ENCODE measurements at regions not wholly inside any gene's neighbourhood (a gene's known extent, or its start where the extent isn't known, plus 50 kb on each side); places are given as distances from the start of the nearest gene placed in this dataset.

DNA sequence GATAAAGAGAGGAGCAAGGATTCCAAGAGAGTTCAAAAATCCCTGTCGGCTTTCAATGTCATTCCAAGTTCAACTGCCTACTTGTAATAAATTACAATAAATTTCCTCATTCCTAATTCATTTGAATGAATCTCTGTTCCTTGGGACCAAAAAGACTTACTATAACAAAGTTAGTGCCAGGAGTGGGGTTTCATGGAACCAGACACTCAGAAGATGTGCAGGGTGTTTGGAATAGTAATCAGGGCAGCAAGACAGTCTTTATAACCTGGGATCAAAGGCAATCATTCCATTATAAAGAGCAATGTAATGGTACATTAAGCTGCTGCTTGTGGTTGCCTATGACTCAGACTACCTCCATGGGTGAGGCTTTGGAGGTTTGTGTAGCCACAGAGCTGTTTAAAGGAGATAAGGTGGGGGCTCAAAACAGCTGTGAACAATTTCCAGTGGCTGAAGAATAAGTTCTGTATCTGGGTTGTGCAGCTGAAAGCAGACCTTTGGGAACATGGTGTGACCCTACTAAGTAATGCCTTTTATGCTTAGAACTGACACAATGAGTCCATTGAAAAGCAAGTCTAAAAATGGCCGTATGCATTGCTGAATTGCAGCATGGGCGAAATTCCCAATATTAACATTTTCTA is 159.9 kb downstream of the LINC00237 start:
- H3K4me3 ChIP-seq (ENCODE audit: low read depth, low read length): no peak overlapping the region
- no peak for DNase-seq (ENCODE audit: low read depth)

DNA sequence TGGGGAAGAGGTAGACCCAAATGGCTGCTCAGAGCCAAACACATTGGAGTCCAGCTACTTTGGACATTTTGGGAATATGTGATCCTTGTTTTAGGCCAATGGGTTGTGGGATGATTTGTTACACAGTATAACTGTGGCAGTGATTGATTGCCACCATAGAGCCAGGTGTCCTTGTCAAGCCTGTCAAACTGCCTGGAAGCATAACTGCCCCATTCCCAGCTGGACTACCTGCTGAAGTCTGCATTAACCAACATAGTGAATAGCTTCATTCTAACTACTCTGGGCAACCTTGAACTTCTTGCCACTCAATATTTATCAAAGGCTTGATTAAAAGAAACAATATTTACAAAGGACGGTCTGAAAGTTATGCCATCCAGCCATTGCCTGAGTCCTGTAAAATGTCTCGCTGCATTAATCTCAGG is 164.7 kb downstream of the LINC00237 start:
- H3K4me3 ChIP-seq (ENCODE audit: low read depth, low read length): no peak overlapping the region
- no peak for DNase-seq (ENCODE audit: low read depth)

- DNase-seq (ENCODE audit: low read depth): no peak
- H3K4me3 ChIP-seq (ENCODE audit: low read depth, low read length): no peak overlapping the region
Measured at GRCh38 chr20:20939006-20939405, 167.2 kb downstream of the LINC00237 start.

- DNase-seq (ENCODE audit: low read depth): no peak
- H3K4me3 ChIP-seq (ENCODE audit: low read depth, low read length): no peak overlapping the region
Measured at GRCh38 chr20:20938599-20938998, 167.6 kb downstream of the LINC00237 start.

GRCh38 chr20:20938131-20938530 is 168.0 kb downstream of the LINC00237 start:
- no peak for DNase-seq (ENCODE audit: low read depth)
- no peak overlapping the region for H3K4me3 ChIP-seq (ENCODE audit: low read depth, low read length)

DNA sequence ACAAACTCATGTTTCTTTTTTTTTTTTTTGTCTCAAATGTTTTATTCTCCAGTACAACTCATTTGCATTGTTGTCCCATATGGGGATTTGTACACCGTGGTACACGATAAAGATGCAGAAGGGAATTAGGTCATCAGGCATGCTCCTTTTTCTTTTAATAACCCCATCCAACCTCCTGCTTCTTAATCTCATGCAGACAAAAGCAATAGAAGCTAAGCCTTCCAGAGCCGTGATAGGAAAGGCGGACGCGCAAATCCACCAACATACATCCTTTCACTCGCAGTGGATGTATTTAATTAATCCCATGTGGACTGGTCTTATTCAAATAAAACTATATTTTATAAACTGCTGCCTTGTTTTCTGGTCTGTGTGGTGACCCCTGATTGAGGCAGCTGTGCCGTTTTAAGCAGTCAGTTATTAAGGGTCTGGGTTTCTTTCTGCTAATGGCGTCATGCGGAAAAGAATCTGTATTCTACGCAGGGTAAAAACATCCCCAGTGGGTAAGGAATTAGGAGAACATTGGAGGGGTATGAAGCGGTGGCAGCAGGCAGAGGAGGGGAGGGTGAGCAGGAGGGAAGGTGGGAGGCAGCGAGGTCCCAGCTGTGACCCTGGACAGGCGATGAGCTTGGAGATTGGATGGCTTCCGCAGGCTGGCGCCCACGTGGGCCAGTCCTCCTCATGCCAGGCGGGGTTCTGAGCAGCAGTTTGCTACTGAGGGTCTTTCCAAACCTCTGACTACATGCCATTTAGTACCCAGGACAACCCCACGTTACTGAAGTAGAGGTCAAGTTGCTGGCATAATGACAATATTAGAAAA is 172.8 kb downstream of the LINC00237 start:
- H3K4me3 ChIP-seq (ENCODE audit: low read depth, low read length): no peak overlapping the region
- DNase-seq (ENCODE audit: low read depth): no peak

DNA sequence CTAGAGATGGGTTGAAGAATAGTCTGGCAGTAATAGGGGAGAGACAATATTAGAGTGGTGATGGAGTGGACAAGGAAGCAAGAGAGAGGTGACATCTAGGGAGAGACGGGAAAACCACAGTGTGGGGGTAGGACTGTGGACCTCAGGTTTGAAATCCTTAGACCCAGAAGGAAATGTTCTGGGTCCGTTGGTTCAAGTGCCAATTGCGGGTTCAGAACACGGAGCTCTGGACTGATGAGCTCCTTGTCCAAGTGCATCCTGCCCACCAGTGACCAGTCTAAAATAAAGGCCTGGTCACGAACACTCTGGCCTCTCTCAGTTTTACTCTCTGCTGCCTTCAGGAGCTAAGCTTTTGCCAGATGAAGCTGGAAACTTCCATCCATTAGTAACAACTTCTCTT is 174.0 kb downstream of the LINC00237 start:
- H3K4me3 ChIP-seq (ENCODE audit: low read depth, low read length): no peak overlapping the region

DNA sequence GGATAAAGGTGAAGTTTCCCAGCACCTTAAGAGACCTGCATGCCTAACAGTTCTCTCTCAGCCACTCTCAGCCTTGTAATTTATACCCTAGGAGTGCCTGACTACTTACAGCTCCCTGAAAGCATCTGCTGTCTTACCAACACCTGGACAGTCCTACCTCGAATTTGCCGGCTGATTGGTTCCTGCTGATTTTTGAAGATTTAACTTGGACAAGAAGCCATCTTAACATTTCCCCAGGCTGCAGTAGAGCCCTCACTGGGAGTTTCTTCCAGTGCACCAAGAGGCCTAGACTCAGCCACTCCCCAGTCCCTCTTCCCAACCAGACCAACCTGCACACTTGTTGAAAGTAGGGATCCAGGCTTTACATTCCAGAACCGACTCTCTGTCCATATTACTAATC is 174.5 kb downstream of the LINC00237 start:
- no peak for DNase-seq (ENCODE audit: low read depth)
- no peak overlapping the region for H3K4me3 ChIP-seq (ENCODE audit: low read depth, low read length)

More for the DNA sequence above, 174.0 kb downstream of the LINC00237 start:
- DNase-seq (ENCODE audit: low read depth): no peak

DNA sequence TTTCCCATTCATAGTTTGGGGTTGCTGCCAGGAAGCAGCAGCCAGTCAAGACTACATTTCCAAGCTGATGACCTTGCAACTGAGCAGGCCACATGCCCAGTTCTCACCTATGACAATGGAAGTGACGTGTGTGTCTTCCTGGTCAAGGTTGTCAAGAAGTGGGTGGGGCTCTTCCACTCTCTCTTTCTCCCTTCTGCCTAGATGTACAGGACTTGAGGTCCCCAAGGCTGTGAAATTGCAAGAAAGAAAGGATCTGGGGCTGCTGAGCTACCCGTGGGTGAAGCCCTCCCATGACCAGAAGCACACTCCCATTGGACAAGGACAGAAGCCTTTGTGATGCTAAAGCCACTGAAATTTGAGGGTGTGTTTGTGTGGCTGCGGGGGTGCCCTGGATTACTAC is 175.1 kb downstream of the LINC00237 start:
- no peak overlapping the region for H3K4me3 ChIP-seq (ENCODE audit: low read depth, low read length)
- DNase-seq (ENCODE audit: low read depth): no peak

- DNase-seq (ENCODE audit: low read depth): no peak
- no peak overlapping the region for H3K4me3 ChIP-seq (ENCODE audit: low read depth, low read length)
Measured at GRCh38 chr20:20930500-20930899, 175.7 kb downstream of the LINC00237 start.

GRCh38 chr20:20929341-20929740 is 176.8 kb downstream of the LINC00237 start:
- H3K4me3 ChIP-seq (ENCODE audit: low read depth, low read length): no peak overlapping the region
- DNase-seq (ENCODE audit: low read depth): no peak

DNA sequence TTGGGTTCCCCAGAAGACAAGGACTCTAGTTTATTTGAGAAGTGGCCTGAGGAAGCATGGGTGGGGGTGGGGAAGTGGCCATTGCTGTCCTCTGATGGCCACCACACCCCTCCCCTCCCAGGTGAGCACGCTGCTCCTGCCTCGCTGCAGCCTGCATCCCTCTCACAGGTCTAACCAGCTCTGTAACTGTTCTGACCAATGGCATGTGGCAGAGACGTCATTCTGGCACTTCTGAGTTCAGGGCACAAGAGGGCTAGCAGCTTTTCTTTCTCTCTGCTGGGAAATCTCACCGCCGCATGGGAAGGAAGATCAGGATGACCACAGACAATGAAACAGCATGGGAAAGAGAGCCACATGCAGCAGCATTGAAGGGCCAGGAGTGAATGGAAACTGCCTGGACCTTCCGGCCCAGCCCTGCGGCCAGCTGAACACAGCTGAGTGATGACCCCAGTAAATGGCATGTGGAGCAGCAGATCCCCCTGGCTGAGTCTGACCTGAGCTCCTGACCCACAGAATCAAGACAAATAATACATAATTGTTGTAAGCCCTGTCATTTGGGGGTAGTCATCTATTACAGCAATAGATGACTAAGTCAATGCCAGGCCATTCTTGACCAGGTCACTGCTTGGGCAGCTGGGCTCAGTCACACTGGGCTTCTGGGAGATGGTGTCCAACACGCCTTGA is 179.8 kb downstream of the LINC00237 start:
- no peak overlapping the region for H3K4me3 ChIP-seq (ENCODE audit: low read depth, low read length)
- DNase-seq (ENCODE audit: low read depth): no peak

DNA sequence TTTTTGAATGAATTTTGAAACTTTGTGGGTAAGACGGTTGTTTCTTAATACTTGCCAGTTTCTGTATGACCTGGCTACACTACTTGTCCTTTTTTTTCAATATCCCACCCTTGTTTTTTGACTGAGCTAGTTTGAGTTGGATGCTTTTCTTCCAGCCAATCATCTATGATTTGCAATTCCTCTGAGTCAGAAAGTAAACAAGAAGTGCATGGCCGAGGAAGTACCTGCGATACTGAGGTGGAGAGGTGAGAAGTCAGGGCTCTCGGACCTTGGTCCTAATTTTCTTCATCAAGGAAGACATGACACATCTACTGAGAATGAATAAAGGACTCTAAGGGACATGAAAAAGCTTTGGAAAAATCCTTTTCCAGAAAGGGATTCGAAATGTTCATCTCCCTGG is 185.7 kb downstream of the LINC00237 start:
- H3K4me3 ChIP-seq (ENCODE audit: low read depth, low read length): no peak overlapping the region
- DNase-seq (ENCODE audit: low read depth): no peak

GRCh38 chr20:20915844-20916243 is 190.3 kb downstream of the LINC00237 start:
- DNase-seq (ENCODE audit: low read depth): no peak
- no peak overlapping the region for H3K4me3 ChIP-seq (ENCODE audit: low read depth, low read length)

DNA sequence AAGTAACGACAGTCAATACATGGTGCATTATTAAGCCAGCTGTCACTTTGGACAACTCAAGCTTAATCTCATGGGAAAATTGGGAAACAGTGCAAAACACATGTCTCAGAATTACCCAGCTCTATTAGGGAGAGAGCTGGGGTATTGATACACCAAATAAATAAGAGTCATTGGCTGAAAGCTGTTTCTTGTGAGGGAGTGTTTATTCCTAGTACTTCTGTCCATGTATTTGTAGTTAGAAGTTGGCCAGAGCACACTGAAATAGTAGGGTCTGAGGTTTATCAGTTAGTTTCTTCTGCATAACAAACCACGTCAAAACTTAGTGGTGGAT is 192.0 kb upstream of the RALGAPA2 start:
- DNase-seq (ENCODE audit: low read depth): no peak
- H3K4me3 ChIP-seq (ENCODE audit: low read depth, low read length): no peak overlapping the region

GRCh38 chr20:20903773-20904500 is 191.5 kb upstream of the RALGAPA2 start:
- no peak for DNase-seq (ENCODE audit: low read depth)
- no peak overlapping the region for H3K4me3 ChIP-seq (ENCODE audit: low read depth, low read length)

- no peak overlapping the region for H3K4me3 ChIP-seq (ENCODE audit: low read depth, low read length)
- DNase-seq (ENCODE audit: low read depth): no peak
Measured at GRCh38 chr20:20897922-20898321, 185.5 kb upstream of the RALGAPA2 start.

DNA sequence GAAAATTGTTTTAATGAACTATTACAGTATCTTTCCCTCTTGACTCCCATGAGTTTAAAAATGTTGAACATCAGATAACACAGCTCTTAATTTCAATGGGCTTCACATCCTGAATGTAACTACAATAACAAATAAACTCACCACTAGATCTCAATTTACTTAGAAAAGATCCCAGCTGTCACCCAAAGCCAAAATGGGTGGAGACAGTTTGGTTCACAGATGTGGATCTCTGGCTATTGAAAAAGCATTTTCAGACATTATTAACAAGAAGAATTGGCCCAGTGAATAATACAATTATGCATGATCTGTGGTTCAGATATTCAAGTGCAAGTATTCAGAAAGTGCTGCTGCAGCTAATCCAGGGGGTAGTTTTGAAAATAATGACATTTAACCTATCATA is 184.7 kb upstream of the RALGAPA2 start:
- DNase-seq (ENCODE audit: low read depth): no peak
- H3K4me3 ChIP-seq (ENCODE audit: low read depth, low read length): no peak overlapping the region

GRCh38 chr20:20896606-20897005 is 184.2 kb upstream of the RALGAPA2 start:
- no peak for DNase-seq (ENCODE audit: low read depth)
- H3K4me3 ChIP-seq (ENCODE audit: low read depth, low read length): no peak overlapping the region

GRCh38 chr20:20895537-20895936 is 183.1 kb upstream of the RALGAPA2 start:
- H3K4me3 ChIP-seq (ENCODE audit: low read depth, low read length): no peak overlapping the region
- no peak for DNase-seq (ENCODE audit: low read depth)

Data from skeletal muscle cell (primary cell).